NCI-H82 treated with DMSO at 0.1 percent for 48 hours (cell line): ENCODE measurements at regions not wholly inside any gene's neighbourhood (a gene's known extent, or its start where the extent isn't known, plus 50 kb on each side); places are given as distances from the start of the nearest gene placed in this dataset.
"Not testable (repeated sequence)": the region's sequence is repeated elsewhere in the genome, so short reads cannot be mapped to it uniquely, and the experiment has no call there.

Source experiments
- DNase-seq: peaks from one replicate; lab custom pipeline; 2025; ENCODE audit not compliant: unreplicated experiment; lab: John Stamatoyannopoulos, UW

DNA sequence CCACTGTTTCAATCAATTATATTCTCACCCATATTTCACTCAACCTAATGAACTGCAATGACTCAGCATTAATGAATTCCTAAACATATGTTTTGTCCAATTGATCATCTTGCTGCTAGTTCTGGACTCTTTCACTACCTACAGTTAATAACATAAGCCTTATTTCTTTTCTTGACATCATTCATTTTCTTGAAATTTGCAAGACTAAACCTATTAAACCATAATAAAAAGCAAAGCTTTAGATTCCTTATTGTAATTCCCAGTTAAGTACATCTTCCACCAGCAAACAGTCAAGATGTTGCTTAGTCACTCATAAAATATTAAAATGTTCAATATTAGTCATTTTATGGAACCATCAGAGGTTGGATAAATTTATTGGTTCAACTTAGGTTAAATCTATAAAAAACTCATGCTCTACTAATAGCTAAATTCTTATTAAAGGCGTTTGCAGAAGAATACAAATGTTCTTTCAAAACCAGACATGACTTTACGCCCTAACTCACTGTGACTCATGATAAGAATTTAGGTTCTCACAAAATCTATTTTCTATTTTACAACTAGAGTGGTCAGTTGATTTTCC, 599.4 kb downstream of the RNF144A start:
- no peak for DNase-seq

DNA sequence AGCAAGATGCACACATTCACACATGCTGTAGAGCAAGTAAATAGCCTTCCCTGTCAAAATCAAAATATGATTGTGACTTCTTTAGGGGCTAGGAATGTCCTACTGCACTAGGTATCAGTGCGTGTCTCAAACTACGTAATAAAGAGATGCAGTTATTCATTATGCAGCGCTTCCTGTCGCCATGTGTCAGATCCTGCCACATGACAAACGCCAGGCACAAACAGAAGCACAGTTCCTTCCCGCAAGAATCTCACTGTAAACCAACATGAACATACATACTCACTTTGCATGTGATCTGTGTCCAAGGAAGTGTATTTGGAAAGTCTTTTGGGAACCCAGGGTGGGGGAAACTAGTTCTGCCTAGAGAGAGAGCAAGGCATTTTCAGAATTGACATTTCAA, 599.9 kb downstream of the RNF144A start:
- DNase-seq: no peak

DNA sequence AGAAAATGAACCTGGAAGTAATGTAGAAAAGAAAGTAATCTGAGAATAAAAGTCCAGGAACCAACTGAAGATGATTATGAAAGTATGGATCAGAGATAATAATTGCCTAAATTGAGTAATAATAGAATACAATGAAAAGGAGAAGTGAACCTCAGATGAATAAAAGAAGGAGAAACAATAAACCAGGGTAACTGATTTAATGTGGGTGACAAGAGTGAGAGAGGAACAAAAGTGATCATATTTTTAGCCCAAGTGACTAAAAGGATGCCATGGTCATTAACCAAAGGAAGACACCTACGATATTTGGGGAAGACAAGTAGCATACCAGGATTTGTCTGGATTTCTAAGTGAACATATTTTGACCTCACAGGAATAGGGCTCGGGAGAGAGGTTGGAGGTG, 600.6 kb downstream of the RNF144A start:
- no peak for DNase-seq

DNA sequence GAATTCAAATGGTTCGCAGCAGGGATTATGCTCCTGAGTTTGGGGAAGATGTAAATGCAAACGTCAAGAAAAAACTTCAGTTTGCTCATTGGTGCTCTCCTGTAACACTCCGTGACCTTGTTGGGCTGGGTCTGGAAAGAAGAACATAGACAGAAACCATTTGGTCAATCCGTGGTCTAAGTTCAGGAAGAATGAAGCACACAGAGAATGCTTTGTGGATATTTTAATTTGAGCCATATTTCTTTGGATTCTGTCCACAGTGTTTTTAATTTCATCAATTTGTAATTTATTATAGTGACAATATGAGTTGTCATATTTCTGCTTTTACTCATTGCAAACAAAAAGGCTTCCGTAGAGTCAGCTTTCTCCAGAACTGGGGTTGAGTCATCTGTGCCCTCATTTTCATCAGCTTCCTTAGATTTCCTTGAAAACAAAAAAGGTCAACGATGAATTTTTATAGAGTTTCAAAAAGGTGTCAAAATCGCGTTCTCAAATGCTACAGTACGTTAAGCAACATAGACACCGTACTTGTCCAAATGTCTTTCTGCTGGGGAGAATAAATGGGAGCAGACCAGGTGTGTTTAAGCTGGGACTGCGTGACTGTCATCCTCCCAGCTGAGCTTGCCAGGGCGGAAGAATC, 606.4 kb downstream of the RNF144A start:
- no peak for DNase-seq

DNA sequence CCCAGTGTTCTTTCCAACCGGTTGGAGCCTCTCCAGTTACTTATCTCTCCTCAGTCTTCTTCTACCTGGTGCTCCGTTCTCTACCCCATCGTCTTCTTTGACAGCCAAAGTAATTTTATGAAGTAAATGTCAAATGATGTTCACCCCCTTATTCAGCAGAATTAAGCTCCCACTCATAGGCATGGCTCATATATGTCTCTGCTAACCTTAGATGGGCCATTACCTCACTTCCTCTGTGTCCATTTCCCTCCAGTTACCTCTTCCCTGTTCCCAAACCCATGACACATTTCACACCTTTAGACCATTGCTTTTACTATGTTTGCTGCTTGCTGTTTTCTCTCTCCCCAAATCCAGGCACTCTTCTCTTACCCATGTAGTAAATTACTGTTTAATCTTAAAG, 607.0 kb downstream of the RNF144A start:
- DNase-seq: no peak

DNA sequence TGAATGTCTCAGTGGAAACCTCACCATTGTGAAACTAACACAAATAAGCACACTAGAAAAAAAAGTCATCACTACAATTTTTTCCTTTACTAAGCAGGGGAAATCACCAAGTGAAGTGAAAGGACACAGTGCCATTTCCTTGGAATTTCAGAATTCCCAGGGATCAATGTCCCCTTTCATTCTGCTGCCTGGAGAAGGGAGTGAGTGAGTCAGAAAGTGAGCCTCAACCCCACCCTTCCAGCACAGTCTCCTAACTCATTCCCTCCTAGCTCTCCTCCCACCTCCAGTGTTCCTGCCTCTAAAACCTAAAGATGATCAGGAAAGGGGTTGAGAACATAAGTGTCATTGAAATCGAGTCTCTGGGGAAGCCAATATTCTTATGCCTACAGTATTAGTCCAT, 608.5 kb downstream of the RNF144A start:
- DNase-seq: no peak

DNA sequence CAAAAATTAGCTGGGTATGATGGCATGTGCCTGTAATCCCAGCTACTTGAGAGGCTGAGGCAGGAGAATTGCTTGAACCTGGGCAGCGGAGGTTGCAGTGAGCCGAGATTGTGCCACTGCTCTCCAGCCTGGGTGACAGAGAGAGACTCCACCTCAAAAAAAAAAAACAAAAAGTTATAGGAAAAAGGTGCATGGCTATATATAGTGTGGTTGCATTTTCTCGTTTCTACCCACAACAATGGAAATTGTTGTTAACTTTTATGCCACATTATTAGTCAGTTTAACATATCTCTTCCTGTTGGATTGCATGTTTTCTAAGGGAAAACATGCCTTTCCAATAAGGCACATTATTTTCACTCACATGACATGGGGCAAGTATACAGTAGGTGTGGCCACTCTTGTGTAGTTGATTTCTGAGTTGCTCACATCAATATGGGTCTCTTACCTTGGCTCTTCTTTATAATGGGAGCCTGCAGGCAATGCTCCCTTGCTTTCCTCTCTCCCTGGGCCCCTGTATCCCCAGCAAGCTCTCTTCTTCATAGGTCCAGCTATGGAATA, 610.0 kb downstream of the RNF144A start:
- DNase-seq: no peak

- no peak for DNase-seq
These were observed 612.8 kb downstream of the RNF144A start for GRCh38 chr2:7530001-7530400.

GRCh38 chr2:7539077-7539476, 621.9 kb downstream of the RNF144A start:
- DNase-seq: no peak

GRCh38 chr2:7539760-7540159, 622.5 kb downstream of the RNF144A start:
- DNase-seq: no peak

- no peak for DNase-seq
These were observed 635.8 kb downstream of the RNF144A start for GRCh38 chr2:7552825-7553570.

DNA sequence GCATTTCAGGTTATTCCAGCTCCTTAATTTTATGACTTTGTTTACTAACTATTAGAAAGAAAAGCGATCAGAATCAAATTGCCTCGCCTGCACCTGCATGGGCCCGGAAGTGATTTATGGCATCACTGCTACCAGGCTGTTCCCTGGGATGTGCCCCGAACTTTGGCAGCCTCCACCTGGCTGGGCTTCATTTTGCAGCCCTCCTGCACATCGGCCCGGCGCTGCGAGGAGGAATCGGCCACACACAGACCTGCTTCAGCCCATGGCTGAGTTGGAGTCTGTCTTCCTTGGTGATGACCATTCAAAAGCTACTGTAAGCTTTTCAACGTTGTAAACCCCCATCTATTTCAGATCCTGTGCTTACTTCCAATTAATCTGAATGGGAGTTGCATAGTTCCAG, 638.0 kb downstream of the RNF144A start:
- DNase-seq: no peak

GRCh38 chr2:7557376-7557775, 640.2 kb downstream of the RNF144A start:
- no peak for DNase-seq

DNA sequence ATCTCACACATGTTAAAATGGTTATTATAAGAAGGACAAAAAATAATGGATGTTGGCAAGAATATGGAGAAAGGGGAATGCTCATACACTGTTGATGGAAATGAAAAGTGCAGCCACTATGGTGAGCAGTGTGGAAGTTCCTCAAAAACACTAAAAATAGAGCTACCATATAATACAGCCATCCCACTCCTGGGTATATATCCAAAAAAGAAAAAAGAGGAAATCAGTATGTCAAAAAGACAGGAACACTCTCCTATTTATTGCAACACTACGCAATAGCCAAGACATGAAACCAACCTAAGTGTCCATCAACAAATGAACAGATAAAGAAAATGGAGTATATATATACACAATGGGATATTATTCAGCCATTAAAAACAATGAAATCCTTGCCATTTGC, 642.6 kb downstream of the RNF144A start:
- no peak for DNase-seq

GRCh38 chr2:7566382-7566881, 649.2 kb downstream of the RNF144A start:
- no peak for DNase-seq

GRCh38 chr2:7567116-7567515, 649.9 kb downstream of the RNF144A start:
- DNase-seq: not testable (repeated sequence)

DNA sequence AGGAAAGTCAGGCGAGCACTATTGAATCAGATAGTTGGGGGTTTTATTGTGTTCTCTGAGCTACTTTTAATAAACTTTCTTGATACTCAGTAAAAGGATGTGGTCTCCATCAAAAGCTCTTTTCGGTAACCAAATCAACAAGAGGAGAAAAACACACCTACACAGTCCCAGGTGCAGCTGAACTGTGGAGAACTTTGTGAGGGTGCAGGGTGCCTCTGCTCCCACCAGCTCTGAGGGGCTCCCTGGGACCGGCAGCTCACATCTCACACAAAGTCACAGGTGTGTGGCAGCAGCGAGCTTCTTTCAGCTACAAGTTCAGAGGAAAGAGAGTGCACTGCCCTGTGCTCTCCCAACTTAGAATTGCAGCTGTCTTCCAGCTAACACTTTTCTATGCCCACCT, 650.4 kb downstream of the RNF144A start:
- DNase-seq: no peak

- no peak for DNase-seq
These were observed 653.0 kb downstream of the RNF144A start for GRCh38 chr2:7570247-7570646.

DNA sequence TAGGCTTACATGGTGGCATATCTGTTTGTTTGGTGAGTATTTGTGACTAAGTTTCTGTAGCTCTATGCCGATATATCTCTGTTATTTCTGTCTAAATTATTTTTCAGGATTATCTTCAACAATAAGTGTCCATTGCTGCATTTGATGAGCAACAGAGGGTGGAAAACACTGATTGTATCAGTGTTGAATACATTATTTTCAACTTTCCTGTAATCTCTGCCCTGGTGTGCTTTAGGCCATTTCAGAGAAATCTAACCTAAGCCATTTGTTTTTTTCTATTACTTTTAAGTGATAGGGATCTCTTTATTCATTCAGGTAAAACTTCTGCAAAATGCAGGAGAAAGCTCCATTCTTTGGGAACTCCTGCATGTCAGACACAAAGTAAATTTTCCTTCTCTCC, 654.5 kb downstream of the RNF144A start:
- no peak for DNase-seq

DNA sequence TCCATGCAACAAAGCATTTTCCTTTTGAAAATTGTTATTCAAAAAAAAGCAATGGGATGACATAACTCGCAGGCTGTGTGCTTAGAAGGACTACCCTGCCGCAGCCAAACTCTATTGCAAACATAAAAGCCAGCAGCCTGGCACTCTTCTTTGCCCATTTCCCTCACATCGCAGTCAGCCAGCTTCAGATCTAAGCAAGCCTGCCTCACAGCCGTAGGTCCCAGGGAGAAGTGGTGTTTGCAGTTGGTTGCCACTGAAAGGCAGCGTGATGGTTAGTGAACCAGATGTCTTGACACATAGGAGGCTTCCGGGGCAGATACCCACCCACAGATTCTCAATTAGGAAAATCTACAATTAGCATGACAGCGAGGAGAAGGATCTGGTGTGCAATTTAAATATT, 655.2 kb downstream of the RNF144A start:
- DNase-seq: no peak

- no peak for DNase-seq
These were observed 656.1 kb downstream of the RNF144A start for GRCh38 chr2:7573166-7573825.
